Right ventricle myocardium inferior (tissue), 1 donor: ENCODE measurements at regions not wholly inside any gene's neighbourhood (a gene's known extent, or its start where the extent isn't known, plus 50 kb on each side); places are given as distances from the start of the nearest gene placed in this dataset.

Source experiments
- ATAC-seq: fragments of 200-7000 bp; cut with Tn5 transposase; one replicate; pipeline ENCODE4 v1.9.1; 2020; ENCODE audit warnings: mild to moderate bottlenecking, moderate library complexity
- DNase-seq: peaks from one replicate; pipeline ENCODE4 v3.0.0; 2021; ENCODE audit errors: missing footprints
- intact Hi-C: fragments of 100-400 bp; cut with DNase I; formaldehyde crosslinking; loops from one replicate; pipeline ENCODE4 v1.11.0; 2022
- donor health status: DM: no; HTN: yes; CAD: no; lungs with severe emphysema.

- intact Hi-C loops = no loop called here
- DNase-seq = no peak
- no peak for ATAC-seq
These were observed 107.6 kb upstream of the RXFP2 start for GRCh38 chr13:31631746-31632145.

GRCh38 chr13:31638577-31638976 lies 100.7 kb upstream of the RXFP2 start:
- ATAC-seq = no peak
- intact Hi-C loops = no loop called here
- DNase-seq = no peak

- DNase-seq (no peak), ATAC-seq (no peak)
- intact Hi-C loops = no loop called here
These were observed 99.7 kb upstream of the RXFP2 start for GRCh38 chr13:31639443-31640163.

GRCh38 chr13:31649766-31650165 lies 89.6 kb upstream of the RXFP2 start:
- no peak for ATAC-seq
- no peak for DNase-seq
- intact Hi-C loops = no loop called here

DNA sequence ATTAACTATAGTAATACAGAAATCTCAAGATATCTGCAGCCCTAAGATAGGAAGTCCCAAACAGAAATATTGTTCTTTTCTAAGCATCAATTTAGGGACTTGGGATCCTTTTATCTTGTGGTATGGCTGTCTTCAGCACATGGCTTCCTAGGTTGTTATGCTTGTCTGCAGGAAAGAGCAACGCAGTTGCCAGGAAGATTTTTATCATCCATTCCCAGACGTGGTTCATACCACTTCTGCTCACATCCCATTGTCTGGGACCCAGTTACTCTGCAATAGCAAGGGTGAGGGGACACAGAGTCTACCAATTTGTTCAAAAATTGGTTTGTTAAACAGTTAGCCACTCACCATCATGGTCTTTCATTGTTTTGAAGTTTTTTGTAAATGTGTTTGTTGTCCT lies 85.6 kb upstream of the RXFP2 start:
- intact Hi-C loops = no loop called here
- no peak for DNase-seq
- no peak for ATAC-seq

DNA sequence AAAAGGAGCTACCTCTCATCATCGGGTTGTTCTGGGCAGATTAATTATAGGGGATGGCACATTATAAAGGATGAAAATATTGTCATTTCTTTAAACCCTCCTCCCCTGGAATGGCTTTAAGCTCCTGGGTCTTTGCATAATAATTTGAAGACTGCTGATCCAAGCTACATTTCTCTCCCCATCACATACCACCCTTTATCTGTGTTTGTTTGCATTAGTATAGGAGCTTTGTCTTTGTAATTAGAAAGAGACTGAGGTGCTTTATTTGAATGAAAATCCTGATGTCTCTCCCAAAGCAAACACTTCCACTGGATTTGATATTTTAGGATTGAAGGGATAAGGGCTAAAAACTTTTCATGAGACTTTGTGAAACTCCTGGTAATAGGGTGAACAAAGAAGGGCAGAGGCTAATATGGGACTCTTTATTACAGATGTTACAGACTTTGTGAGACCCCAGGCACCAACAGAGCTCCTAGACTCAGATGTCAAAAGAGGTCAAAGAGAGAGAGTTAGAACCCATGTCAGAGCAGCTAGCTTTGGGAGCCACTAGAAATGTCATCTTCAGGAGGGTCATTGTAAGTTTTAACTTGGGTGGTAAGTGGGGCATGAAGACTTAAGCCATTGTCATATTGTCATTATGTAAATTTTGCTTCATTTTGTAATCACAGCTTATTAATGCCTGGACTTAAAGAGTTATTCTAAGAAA lies 75.3 kb upstream of the RXFP2 start:
- no peak for ATAC-seq
- DNase-seq = no peak
- intact Hi-C loops = no loop called here

DNA sequence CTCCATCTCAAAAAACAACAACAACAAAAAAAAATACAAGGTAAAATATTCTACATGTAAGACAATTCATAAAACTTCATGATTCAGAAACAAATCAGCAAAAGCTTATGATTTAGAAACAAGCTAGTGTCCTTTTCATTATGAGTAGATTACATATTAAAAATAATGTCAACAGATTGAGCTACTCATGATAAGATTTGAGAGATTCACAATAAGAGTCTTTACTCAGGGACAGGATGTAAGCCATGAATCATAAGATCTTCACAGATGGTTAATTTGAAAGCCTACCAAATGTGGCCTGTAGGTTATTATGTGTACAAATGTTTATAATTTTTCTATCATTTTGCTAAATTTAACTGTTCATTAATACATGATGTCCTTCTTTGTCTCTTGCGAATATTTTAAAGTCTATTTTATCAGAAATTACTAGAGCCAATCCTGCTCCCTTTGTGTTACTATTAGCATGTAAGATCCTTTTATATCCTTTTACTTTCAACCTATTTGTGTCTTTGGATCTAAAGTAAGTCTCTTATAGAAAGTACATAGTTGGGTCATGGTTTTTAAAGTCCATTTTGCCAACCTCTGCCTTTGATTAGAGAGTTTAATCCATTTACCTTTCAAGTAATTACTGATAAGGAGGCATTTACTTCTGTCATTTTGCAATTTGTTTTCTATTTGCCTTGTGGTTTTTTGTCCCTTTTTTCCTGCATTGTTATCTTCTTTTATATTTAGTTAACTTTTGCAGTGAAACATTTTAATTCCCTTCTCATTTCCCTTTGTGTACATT lies 68.3 kb upstream of the RXFP2 start:
- ATAC-seq (no peak), DNase-seq (no peak)
- intact Hi-C loops = no loop called here

DNA sequence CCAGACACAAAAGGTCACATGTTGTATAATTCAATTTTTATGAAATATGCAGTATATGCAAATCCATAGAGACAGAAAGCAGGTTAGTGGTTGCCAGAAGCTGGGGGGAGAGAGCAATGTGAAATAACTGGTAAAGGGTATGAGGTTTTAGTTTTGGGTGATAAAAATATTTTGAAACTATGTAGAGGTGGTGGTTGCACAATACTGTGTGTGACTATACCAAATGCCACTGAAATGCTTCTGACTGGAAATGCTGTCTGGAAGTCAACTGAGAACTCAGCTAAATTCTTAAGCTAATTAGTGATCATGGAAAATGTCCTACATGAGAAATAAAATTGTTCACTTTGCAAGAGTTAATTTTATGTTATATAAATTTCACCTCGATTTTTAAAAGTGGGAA lies 65.3 kb upstream of the RXFP2 start:
- intact Hi-C loops = no loop called here
- DNase-seq = no peak
- ATAC-seq = no peak

DNA sequence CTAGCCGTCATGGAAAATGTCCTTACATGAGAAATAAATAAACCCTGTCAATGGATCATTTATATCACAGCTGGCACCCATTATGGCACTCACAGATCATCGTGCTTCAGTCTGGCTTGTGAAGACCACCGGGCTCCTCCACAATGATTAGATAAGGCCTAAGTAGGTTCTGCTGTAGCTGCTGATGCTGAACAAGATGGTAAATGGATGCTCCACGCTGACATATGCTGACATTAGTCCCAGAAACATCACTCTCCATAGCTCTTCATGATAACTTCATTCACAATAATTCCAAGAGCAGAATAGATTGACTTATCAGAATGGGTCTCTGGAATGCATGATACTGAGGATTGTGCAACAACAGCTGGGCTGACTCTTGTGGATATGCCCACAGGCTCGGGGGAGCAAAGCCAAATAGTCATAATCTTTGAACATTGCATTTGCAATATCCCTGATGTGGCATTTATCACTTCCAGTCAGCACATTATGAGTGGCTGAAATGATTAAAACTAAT lies 63.8 kb upstream of the RXFP2 start:
- intact Hi-C loops = no loop called here
- DNase-seq (no peak), ATAC-seq (no peak)

- intact Hi-C loops = no loop called here
- no peak for ATAC-seq
These were observed 58.2 kb upstream of the RXFP2 start for GRCh38 chr13:31681133-31681532.

DNA sequence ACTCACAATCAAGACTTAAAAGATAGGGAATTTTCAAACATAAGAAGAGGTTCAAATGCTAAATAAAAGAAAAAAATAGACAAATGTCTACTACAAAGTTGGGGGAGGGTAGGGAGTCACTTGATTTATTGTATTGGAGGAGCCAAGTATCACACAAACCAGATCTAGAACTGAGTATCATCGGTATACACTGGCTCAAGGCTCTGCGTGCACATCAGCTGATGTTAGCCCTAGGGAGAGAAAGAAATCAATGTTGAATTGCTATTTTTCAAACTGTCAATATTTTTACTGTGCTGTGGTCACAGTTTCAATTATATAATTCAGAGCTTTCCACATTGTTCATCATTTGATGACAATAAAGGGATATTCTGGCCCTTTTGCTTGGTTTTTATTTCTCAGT lies 54.9 kb upstream of the RXFP2 start:
- DNase-seq = no peak
- no peak for ATAC-seq
- intact Hi-C loops = no loop called here

More at GRCh38 chr13:31681133-31681532, 58.2 kb upstream of the RXFP2 start:
- DNase-seq = no peak

- ATAC-seq (no peak), DNase-seq (no peak)
- intact Hi-C loops = no loop called here
These were observed 52.5 kb upstream of the RXFP2 start for GRCh38 chr13:31686670-31687425.
